ENCODE measurements at regions not wholly inside any gene's neighbourhood (a gene's known extent, or its start where the extent isn't known, plus 50 kb on each side); places are given as distances from the start of the nearest gene placed in this dataset.

- no peak overlapping the region for H3K27ac Mint-ChIP-seq (ENCODE audit: unreplicated experiment)
- CTCF ChIA-PET = no interaction called here
- no peak for TF ChIP-seq CTCF (IDR thresholded peaks at IDR 0.05; ENCODE audit: unreplicated experiment)
- H3K4me1 Mint-ChIP-seq (ENCODE audit: low read depth, unreplicated experiment) = no peaks in the 10 kb centered on the region
- peaks cover 5% of the 10 kb centered on the region for H3K36me3 Mint-ChIP-seq (ENCODE audit: insufficient read depth, unreplicated experiment)
- DNase-seq = no peak
- intact Hi-C loops (cut with micrococcal nuclease; ENCODE audit: unreplicated experiment) = no loop called here
- H3K9me3 Mint-ChIP-seq (ENCODE audit: low read depth, unreplicated experiment) = no peaks in the 10 kb centered on the region
- no TSS peak for BruUV-seq (replicated peaks)
- H3K4me3 Mint-ChIP-seq (ENCODE audit: low read depth, unreplicated experiment) = no peak overlapping the region
- H3K27me3 Mint-ChIP-seq (ENCODE audit: unreplicated experiment) = no peaks in the 10 kb centered on the region
Observed at GRCh38 chr6:144449911-144450597, 164.9 kb downstream of the UTRN start.

GRCh38 chr6:144460327-144461095 is 175.4 kb downstream of the UTRN start:
- TF ChIP-seq CTCF (IDR thresholded peaks at IDR 0.05; ENCODE audit: unreplicated experiment) = no peak
- CTCF ChIA-PET = no interaction called here
- no peak overlapping the region for H3K4me3 Mint-ChIP-seq (ENCODE audit: low read depth, unreplicated experiment)
- no peak for DNase-seq
- no peaks in the 10 kb centered on the region for H3K27me3 Mint-ChIP-seq (ENCODE audit: unreplicated experiment)
- H3K9me3 Mint-ChIP-seq (ENCODE audit: low read depth, unreplicated experiment) = no peaks in the 10 kb centered on the region
- H3K36me3 Mint-ChIP-seq (ENCODE audit: insufficient read depth, unreplicated experiment) = peaks cover 6% of the 10 kb centered on the region
- peak overlapping the region; percentile 71 for H3K27ac Mint-ChIP-seq (ENCODE audit: unreplicated experiment)
- H3K4me1 Mint-ChIP-seq (ENCODE audit: low read depth, unreplicated experiment) = peaks cover 9% of the 10 kb centered on the region
- intact Hi-C loops (cut with micrococcal nuclease; ENCODE audit: unreplicated experiment) = no loop called here
- no TSS peak for BruUV-seq (replicated peaks)

GRCh38 chr6:144462058-144462457 is 176.9 kb downstream of the UTRN start:
- Mint-ChIP-seq H3K27me3 (ENCODE audit: unreplicated experiment) (no peaks in the 10 kb centered on the region), H3K4me1 (ENCODE audit: low read depth, unreplicated experiment) (peaks cover 9% of the 10 kb centered on the region), H3K9me3 (ENCODE audit: low read depth, unreplicated experiment) (no peaks in the 10 kb centered on the region), H3K36me3 (ENCODE audit: insufficient read depth, unreplicated experiment) (peaks cover 6% of the 10 kb centered on the region), H3K27ac (ENCODE audit: unreplicated experiment) (no peak overlapping the region), H3K4me3 (ENCODE audit: low read depth, unreplicated experiment) (no peak overlapping the region)
- no peak for TF ChIP-seq CTCF (IDR thresholded peaks at IDR 0.05; ENCODE audit: unreplicated experiment)
- DNase-seq = no peak
- no TSS peak for BruUV-seq (replicated peaks)
- intact Hi-C loops (cut with micrococcal nuclease; ENCODE audit: unreplicated experiment) = no loop called here
- CTCF ChIA-PET = no interaction called here

GRCh38 chr6:144466716-144467115 is 181.6 kb downstream of the UTRN start:
- no peak overlapping the region for H3K4me3 Mint-ChIP-seq (ENCODE audit: low read depth, unreplicated experiment)
- H3K4me1 Mint-ChIP-seq (ENCODE audit: low read depth, unreplicated experiment) = no peaks in the 10 kb centered on the region
- H3K36me3 Mint-ChIP-seq (ENCODE audit: insufficient read depth, unreplicated experiment) = peaks cover 6% of the 10 kb centered on the region
- no peak for TF ChIP-seq CTCF (IDR thresholded peaks at IDR 0.05; ENCODE audit: unreplicated experiment)
- no peak overlapping the region for H3K27ac Mint-ChIP-seq (ENCODE audit: unreplicated experiment)
- DNase-seq = no peak
- no TSS peak for BruUV-seq (replicated peaks)
- no peaks in the 10 kb centered on the region for H3K27me3 Mint-ChIP-seq (ENCODE audit: unreplicated experiment)
- CTCF ChIA-PET = no interaction called here
- intact Hi-C loops (cut with micrococcal nuclease; ENCODE audit: unreplicated experiment) = no loop called here
- no peaks in the 10 kb centered on the region for H3K9me3 Mint-ChIP-seq (ENCODE audit: low read depth, unreplicated experiment)
